ENCODE measurements at regions not wholly inside any gene's neighbourhood (a gene's known extent, or its start where the extent isn't known, plus 50 kb on each side); places are given as distances from the start of the nearest gene placed in this dataset.
A peak's percentile ranks its signal among the peaks of the same experiment; 100 is the strongest.
"Not testable (repeated sequence)": the region's sequence is repeated elsewhere in the genome, so short reads cannot be mapped to it uniquely, and the experiment has no call there.

DNA sequence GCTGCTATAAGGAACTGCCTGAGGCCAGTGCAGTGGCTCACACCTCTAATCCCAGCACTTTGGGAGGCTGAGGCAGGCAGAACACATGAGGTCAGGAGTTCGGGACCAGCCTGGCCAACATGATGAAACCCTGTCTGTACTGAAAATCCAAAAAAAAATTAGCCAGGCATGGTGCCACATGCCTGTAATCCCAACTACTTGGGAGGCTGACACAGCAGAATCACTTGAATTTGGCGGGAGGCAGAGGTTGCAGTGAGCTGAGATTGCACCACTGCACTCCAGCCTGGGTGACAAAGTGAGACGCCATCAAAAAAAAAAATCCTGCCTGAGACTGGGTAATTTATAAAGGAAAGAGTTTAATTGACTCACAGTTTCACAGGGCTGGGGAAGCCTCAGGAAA lies 247.1 kb upstream of the GHR start:
- DNase-seq (ENCODE audit: low read depth, low spot score); in situ Hi-C loops (cut with HindIII; ENCODE audit: low pct_unique_long_range_greater_than_20kb, low sequenced_read_pairs): not testable (repeated sequence)

DNA sequence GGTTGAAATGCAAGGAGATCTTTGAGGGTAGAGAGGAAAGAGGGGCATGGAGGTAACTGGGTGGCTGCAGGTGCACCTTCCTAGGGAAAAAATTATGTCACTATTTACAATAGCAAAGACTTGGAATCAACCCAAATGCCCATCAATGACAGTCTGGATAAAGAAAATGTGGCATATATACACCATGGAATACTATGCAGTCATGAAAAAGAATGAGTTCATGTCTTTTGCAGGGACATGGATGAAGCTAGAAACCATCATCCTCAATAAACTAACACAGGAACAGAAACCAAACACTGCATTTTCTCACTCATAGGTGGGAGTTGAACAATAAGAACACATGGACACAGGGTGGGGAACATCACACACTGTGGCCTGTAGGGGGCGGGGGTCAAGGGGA lies 243.4 kb upstream of the GHR start:
- DNase-seq (ENCODE audit: low read depth, low spot score); in situ Hi-C loops (cut with HindIII; ENCODE audit: low pct_unique_long_range_greater_than_20kb, low sequenced_read_pairs): not testable (repeated sequence)

DNA sequence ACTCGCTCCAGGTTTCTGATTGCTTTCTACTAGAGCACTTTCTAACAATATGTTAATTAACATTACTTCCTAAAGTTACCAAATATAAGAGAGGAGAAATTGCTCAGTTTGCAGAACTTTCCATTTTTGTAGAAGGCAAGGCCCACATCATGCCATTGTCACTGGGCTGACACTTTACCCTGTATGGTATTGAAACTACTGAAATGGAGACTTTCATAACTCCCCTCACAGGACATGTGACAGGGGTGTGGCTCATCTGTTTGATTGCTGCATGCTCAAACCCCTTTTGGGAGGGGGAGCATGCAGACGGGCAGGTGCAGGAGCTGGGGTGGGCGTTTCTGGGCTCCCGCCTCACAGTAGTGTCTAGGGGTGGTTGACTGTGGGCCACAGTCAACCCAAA lies 206.3 kb upstream of the GHR start:
- in situ Hi-C loops (cut with HindIII; ENCODE audit: low pct_unique_long_range_greater_than_20kb, low sequenced_read_pairs) = no loop called here
- no peak for DNase-seq (ENCODE audit: low read depth, low spot score)

DNA sequence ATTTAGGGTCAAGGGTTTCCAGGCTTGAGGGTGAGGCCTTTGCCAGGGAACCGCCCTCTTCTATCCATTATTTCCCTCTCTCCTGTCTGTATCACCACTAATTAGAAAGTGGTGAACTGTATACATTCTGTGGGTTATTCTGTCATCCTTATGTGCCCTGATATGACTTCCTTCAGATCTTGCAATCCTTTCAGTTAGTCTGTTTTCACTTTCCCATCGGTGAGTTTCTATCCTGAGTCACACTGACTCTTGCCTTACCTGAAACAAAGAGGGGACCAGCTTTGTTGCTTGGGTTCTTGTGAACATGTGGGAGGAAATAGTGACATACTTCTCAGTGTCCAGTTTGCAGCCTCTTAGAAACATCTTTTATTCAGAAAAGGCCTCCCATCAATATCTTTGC lies 205.4 kb upstream of the GHR start:
- DNase-seq (ENCODE audit: low read depth, low spot score) = no peak
- in situ Hi-C loops (cut with HindIII; ENCODE audit: low pct_unique_long_range_greater_than_20kb, low sequenced_read_pairs) = no loop called here

DNA sequence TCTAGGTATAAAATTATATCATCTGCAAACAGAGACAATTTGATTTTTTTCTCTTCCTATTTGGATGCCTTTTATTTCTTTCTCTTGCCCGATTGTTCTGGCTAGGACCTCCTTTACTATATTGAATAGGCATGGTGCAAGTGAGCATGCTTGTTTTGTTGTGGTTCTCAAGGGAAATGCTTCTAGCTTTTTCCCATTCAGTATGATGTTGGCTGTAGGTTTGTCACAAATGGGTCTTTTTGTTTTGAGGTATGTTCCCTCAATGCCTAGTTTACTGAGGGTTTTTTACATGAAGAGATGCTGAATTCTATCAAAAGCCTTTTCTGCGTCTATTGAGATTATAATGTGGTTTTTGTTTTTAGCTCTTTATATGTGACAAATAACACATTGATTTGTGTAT lies 198.2 kb upstream of the GHR start:
- in situ Hi-C loops (cut with HindIII; ENCODE audit: low pct_unique_long_range_greater_than_20kb, low sequenced_read_pairs) = no loop called here
- no peak for DNase-seq (ENCODE audit: low read depth, low spot score)

DNA sequence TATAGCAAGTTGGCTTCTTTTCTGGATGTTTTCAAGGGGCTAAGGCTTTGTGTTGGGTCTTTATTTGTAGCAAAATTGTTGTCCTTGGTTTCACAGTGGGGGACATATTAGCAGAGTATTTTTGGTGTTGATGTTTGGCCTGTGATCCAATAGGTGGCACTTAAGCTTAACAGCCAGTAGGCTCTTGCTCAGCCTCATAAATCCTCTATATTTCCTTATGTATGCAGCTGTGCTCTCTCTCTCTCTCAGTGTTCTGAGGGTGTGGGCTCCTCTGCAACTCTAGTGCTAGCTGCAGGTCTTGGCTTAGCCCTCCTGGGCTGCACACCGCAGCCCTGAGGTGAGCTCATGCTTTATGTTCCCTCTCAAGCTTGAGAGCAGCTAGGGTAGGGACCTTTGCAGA lies 195.0 kb upstream of the GHR start:
- in situ Hi-C loops (cut with HindIII; ENCODE audit: low pct_unique_long_range_greater_than_20kb, low sequenced_read_pairs) = no loop called here
- DNase-seq (ENCODE audit: low read depth, low spot score) = peak; percentile 77

DNA sequence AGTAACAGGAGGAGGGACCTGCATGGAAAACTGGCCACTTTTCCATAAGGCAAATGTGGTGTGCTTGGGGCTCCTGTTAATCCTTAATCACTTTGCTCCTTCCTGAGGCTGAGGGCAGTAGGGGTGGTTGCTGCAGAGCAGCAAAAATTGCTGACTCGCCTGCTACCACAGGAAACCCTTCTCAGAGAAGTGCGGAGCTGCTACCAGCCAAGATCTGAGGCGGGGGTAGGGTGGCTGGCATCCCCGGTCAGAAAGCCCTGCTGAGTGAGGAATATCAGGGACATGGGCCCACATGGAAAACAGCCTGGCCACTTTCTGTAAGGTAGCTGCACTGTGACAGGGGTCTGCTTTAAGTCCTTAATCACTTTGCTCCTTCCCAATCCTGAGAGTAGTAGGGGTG lies 192.4 kb upstream of the GHR start:
- DNase-seq (ENCODE audit: low read depth, low spot score) = no peak
- in situ Hi-C loops (cut with HindIII; ENCODE audit: low pct_unique_long_range_greater_than_20kb, low sequenced_read_pairs) = no loop called here

DNA sequence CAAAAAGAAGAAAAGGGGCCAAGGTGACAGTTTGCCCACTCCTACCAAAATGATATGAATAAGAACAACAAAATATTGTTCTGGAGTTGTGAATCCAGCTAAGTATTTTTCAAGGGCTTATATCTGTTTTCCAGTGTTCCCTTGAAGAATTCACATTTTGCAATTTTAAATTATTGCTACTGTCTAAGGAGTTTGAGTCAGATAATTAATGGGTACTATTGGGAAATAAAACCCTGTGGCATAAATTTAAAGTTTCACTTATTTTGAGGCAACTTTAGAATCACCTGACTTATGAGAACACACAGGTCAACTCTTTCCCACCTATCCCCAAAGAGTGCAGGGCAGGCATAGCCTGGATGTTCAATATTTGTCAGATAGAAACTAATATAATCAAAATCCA lies 188.0 kb upstream of the GHR start:
- no peak for DNase-seq (ENCODE audit: low read depth, low spot score)
- in situ Hi-C loops (cut with HindIII; ENCODE audit: low pct_unique_long_range_greater_than_20kb, low sequenced_read_pairs) = no loop called here

DNA sequence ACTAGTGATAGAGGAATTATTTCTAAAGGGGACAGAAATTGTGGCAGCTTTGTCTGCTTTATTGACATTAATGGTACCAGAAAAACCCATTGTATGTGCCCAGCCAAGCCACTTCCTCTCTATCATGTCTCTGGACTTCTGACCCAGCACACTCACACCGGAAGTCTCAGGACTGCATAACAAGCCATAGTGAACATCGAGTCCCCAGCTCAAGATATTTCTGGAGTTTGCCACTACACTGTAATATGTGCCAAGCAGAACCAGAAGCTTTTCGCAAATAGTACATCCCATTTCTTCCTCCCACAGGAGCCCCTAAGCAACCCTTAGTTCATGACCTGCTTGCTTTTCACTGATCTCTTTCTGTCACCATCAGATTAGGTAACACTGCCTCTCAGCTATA lies 187.4 kb upstream of the GHR start:
- in situ Hi-C loops (cut with HindIII; ENCODE audit: low pct_unique_long_range_greater_than_20kb, low sequenced_read_pairs) = no loop called here
- DNase-seq (ENCODE audit: low read depth, low spot score) = no peak

DNA sequence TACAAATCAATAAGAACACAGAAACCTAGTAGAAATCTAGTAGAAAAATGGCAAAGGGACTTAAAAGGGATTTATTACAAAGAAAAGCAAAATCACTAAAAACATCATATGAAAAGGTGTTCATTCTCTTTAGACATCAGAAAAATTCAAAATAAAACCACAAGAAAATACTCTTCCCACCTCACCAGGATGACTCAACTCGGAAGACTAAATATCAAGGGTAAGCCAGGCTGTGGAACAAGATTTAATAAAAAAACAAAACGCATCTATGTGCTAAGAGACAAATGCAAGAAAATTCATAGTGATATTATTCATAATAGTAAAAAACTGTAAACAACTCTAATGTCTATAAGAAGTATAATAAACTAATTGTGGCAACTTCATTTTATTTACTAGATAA lies 181.6 kb upstream of the GHR start:
- DNase-seq (ENCODE audit: low read depth, low spot score) = no peak
- in situ Hi-C loops (cut with HindIII; ENCODE audit: low pct_unique_long_range_greater_than_20kb, low sequenced_read_pairs) = no loop called here

DNA sequence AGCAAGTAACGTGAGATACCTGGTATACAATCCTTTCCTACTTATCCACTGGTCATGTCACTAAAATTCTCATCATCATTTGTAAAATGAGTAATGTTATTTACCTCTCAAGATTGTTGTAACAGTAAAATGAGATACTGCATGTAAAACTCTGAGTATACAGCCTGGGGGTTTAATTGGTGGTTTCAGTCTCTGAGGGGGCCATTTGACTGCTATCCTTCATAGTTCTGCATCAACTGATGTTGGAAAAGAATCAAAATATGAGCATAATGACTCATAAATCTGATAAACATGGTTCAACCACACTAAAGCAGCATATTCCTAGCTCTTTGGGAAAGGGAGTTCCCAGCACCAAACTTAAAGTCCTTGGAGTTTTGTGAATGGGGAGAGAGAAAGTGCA lies 181.0 kb upstream of the GHR start:
- no peak for DNase-seq (ENCODE audit: low read depth, low spot score)
- in situ Hi-C loops (cut with HindIII; ENCODE audit: low pct_unique_long_range_greater_than_20kb, low sequenced_read_pairs) = no loop called here

DNA sequence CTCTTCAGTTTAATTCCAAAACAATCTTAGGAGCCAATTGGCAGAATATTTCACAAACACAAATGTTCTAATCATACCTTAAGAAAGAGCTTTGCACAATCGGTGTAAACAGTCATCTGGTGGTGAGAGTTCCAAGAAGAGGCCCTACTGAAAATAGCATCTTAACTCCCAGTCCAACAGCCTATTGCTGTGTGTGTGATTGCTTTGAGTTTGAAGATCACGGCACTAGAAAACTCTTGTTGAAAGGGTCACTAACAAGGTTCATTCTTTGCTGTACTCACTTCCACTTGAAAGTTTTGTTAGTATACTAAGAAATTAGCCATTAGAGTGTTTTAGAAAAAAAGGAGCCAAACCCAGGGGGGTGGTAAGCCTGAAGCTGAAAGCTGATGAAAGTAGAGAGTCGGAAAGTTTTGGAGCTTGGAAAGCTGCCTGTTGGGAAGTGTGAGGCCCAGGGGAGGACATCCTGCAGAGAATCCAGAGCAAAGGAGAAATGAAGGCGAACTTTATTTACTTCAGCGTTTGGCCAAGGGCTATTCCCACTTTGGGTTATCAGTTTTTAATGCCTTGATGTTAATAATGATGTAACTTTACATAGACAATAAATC lies 180.3 kb upstream of the GHR start:
- no peak for DNase-seq (ENCODE audit: low read depth, low spot score)
- in situ Hi-C loops (cut with HindIII; ENCODE audit: low pct_unique_long_range_greater_than_20kb, low sequenced_read_pairs) = no loop called here

DNA sequence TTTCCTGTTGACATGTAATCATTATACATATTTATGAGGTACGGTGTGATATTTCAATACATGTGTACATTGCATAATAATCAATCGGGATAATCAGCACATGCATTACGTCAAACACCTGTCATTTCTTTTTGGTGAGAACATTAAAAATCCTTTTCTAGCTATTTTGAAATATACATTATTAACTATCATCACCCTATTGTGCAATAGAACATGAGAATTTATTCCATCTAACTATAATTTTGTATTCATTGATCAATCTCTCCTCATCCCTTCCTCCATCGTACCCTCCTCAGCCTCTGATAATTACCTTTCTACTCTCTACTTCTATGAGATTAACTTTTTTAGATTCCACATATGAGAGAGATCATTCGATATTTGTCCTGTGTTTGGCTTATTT lies 170.9 kb upstream of the GHR start:
- in situ Hi-C loops (cut with HindIII; ENCODE audit: low pct_unique_long_range_greater_than_20kb, low sequenced_read_pairs) = no loop called here

DNA sequence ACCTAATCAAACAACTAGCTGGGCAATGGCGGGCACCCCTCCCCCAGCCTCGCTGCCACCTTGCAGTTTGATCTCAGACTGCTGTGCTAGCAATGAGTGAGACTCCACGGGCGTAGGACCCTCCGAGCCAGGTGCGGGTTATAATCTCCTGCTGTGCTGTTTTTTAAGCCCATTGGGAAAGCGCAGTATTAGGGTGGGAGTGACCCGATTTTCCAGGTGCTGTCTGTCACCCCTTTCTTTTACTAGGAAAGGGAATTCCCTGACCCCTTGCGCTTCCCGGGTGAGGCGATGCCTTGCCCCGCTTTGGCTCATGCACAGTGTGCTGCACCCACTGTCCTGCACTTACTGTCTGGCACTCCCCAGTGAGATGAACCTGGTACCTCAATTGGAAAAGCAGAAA lies 163.3 kb upstream of the GHR start:
- in situ Hi-C loops (cut with HindIII; ENCODE audit: low pct_unique_long_range_greater_than_20kb, low sequenced_read_pairs); DNase-seq (ENCODE audit: low read depth, low spot score): not testable (repeated sequence)

More for the DNA sequence above, 170.9 kb upstream of the GHR start:
- DNase-seq (ENCODE audit: low read depth, low spot score) = no peak

DNA sequence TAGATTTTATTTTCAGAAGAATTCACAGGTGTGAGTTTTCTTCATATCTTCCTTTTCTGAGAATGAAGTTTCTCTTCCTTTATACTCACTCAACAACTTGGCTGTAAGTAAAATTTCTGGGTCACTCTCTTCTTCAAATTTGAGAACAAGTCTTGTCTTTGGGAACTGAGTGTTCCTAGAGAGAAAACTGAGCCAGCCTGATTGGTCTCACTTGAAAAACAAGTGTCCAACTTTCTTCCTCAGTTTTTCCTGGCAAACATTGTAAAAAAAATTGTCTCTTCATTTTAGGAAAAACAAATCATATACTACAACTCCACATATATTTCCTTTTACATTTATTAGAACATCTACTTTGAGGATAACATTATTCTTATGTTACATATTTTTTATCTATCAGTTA lies 156.1 kb upstream of the GHR start:
- in situ Hi-C loops (cut with HindIII; ENCODE audit: low pct_unique_long_range_greater_than_20kb, low sequenced_read_pairs) = no loop called here
- no peak for DNase-seq (ENCODE audit: low read depth, low spot score)

DNA sequence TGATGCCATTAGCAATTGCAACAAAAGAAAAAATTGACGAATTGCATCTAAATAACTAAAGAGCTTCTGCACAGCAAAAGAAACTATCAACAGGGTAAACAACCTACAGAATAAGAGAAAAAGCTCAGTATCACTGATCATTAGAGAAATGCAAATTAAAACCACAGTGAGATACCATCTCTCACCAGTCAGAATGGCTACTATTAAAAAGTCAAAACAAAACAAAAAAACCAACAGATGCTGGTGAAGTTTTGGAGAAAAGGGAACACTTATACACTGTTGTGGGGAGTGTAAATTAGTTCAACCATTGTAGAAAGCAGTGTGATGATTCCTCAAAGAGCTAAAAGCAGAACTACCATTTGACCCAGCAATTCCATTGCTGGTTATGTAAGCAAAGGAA lies 155.1 kb upstream of the GHR start:
- in situ Hi-C loops (cut with HindIII; ENCODE audit: low pct_unique_long_range_greater_than_20kb, low sequenced_read_pairs); DNase-seq (ENCODE audit: low read depth, low spot score): not testable (repeated sequence)

DNA sequence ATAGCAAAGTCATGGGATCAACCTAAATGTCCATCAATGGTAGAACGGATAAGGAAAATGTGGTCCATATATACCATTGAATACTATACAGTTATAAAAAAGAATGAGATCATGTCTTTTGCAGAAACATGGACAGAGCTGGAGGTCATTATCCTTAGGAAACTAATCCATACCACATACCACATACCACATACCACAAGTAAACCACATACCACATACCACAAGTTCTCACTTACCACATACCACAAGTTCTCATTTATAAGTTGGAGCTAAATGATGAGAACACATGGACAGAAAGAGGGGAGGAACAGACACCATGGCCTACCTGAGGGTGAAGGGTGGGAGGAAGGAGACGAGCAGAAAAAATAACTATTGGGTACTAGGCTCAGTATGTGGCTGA lies 154.6 kb upstream of the GHR start:
- in situ Hi-C loops (cut with HindIII; ENCODE audit: low pct_unique_long_range_greater_than_20kb, low sequenced_read_pairs) = no loop called here

DNA sequence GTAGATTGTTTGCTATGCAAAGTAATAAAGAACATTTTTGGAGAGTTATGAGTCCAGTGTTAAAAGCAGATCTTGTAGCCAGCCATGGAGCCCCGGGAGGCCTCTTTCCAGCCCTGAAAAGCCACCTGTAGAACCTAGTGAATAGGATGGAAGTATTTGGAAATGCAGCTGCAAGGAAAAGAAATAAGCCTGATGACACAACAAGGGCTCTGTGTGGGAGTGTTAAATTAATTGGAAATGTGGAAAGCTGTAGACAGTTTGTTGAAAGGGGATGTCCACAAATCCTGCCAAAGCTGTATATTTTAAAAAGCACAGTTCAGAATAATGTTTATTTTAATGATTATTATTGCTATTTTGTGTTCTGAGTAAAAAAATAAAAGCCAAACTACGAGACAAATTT lies 152.5 kb upstream of the GHR start:
- in situ Hi-C loops (cut with HindIII; ENCODE audit: low pct_unique_long_range_greater_than_20kb, low sequenced_read_pairs) = no loop called here
- no peak for DNase-seq (ENCODE audit: low read depth, low spot score)

More for the DNA sequence above, 154.6 kb upstream of the GHR start:
- DNase-seq (ENCODE audit: low read depth, low spot score) = peak; percentile 28

DNA sequence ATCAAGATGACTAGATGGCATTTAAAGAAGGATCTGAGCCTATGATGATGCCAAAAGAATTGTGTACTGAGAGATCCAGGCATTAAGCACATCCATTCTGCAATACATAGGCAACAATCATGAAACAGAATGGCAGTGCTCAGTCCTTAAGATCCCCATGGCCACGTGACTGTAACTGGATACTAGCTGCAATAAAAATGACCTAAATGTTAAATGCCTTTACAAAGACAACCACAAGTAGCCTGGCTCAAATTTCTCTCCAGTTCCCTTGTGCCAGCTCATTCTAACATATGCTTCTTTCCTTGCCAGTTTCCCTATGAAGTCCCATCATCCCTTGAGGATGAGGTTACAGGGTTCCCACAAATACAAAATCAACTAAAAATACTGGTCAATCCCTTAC lies 148.3 kb upstream of the GHR start:
- peak; percentile 44 for DNase-seq (ENCODE audit: low read depth, low spot score)
- in situ Hi-C loops (cut with HindIII; ENCODE audit: low pct_unique_long_range_greater_than_20kb, low sequenced_read_pairs) = no loop called here

DNA sequence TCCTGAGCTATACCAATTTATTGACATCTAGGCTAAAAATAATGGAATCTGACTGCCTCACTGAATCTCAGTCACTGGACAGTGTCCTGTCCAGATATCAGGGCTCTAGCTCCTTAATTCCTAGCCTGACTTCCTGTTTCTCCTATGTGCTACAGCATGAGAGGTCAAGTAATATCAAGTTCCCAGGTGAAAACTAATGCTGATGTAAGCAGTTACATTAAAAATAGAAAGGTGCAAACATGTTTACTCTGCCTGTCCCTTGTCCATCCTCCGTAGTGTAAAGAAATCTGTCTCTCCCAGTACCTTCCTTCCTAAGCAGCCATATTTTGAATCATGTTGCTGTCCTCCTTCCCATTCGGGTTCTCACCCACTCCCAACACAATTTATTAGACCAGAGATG lies 145.9 kb upstream of the GHR start:
- no peak for DNase-seq (ENCODE audit: low read depth, low spot score)
- in situ Hi-C loops (cut with HindIII; ENCODE audit: low pct_unique_long_range_greater_than_20kb, low sequenced_read_pairs) = no loop called here
